HL-60 (cell line): ENCODE measurements at regions not wholly inside any gene's neighbourhood (a gene's known extent, or its start where the extent isn't known, plus 50 kb on each side); places are given as distances from the start of the nearest gene placed in this dataset.

ENCODE experiments used
- DNase-seq, 2 experiments: peaks; one replicate each; pipeline ENCODE4 v3.0.0-alpha.2; 2010 to 2020; ENCODE audit warnings: low read depth in 1 of 2, low spot score in 1 of 2
- H3K27ac ChIP-seq: fragments of 250-450 bp; sonication (Bioruptor Pico); replicated peaks from 2 replicates; pipeline ENCODE4 v1.5.1; 2020; ENCODE audit warnings: mild to moderate bottlenecking, moderate library complexity
- H3K27me3 ChIP-seq: fragments of 250-450 bp; sonication (Bioruptor Pico); 2 replicates; pipeline ENCODE4 v1.5.1; 2021; ENCODE audit warnings: mild to moderate bottlenecking, moderate library complexity; ENCODE audit not compliant: insufficient read depth, poor library complexity, severe bottlenecking
- H3K4me3 ChIP-seq: replicated peaks from 2 replicates; pipeline ENCODE4 v1.5.1; 2011; ENCODE audit warnings: mild to moderate bottlenecking, control low read depth, low read length; ENCODE audit not compliant: insufficient read depth
- GABPA ChIP-seq: IDR thresholded peaks from 2 replicates; pipeline ENCODE4 v1.6.1; 2012; ENCODE audit warnings: low read depth
- POLR2AphosphoS5 ChIP-seq: IDR thresholded peaks from 2 replicates; pipeline ENCODE4 v1.6.1; 2012; ENCODE audit warnings: low read depth
- REST ChIP-seq: IDR thresholded peaks from 2 replicates; pipeline ENCODE4 v1.6.1; 2012; ENCODE audit warnings: low read depth; ENCODE audit not compliant: insufficient replicate concordance
- SPI1 ChIP-seq: IDR thresholded peaks from 2 replicates; pipeline ENCODE4 v1.6.1; 2012; ENCODE audit warnings: low read depth, mild to moderate bottlenecking, borderline replicate concordance
- TF ChIP-seq, protein P1 (sequence below): IDR thresholded peaks from one replicate; pipeline ENCODE4 v1.5.1; 2011; ENCODE audit warnings: low read length, control low read depth, inconsistent platforms; ENCODE audit not compliant: insufficient read depth

DNA sequence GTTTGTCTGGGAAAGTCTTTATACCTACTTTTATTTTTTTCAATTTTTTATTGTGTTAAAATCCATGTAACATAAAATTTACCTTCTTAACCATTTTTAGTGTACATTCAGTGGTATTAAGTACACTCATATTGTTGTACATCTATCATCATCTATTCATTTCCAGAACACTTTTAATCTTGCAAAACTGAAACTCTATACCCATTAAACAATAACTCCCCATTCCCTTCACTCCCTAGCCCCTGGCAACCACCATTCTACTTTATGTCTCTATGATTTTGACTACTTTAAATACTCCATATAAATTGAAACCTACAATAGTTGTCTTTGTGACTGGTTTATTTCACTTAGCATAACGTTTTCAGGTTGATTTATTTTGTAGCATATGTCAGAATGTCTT, 131.9 kb upstream of the SLC38A2 start:
- DNase-seq = no peak
- Histone ChIP-seq H3K27me3 (no peaks in the 10 kb centered on the region), H3K27ac (no peak overlapping the region), H3K4me3 (no peak overlapping the region)
- TF ChIP-seq POLR2AphosphoS5 (no peak), GABPA (no peak), SPI1 (no peak), REST (no peak)
- TF ChIP-seq, protein P1, sequence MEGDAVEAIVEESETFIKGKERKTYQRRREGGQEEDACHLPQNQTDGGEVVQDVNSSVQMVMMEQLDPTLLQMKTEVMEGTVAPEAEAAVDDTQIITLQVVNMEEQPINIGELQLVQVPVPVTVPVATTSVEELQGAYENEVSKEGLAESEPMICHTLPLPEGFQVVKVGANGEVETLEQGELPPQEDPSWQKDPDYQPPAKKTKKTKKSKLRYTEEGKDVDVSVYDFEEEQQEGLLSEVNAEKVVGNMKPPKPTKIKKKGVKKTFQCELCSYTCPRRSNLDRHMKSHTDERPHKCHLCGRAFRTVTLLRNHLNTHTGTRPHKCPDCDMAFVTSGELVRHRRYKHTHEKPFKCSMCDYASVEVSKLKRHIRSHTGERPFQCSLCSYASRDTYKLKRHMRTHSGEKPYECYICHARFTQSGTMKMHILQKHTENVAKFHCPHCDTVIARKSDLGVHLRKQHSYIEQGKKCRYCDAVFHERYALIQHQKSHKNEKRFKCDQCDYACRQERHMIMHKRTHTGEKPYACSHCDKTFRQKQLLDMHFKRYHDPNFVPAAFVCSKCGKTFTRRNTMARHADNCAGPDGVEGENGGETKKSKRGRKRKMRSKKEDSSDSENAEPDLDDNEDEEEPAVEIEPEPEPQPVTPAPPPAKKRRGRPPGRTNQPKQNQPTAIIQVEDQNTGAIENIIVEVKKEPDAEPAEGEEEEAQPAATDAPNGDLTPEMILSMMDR = no peak

DNA sequence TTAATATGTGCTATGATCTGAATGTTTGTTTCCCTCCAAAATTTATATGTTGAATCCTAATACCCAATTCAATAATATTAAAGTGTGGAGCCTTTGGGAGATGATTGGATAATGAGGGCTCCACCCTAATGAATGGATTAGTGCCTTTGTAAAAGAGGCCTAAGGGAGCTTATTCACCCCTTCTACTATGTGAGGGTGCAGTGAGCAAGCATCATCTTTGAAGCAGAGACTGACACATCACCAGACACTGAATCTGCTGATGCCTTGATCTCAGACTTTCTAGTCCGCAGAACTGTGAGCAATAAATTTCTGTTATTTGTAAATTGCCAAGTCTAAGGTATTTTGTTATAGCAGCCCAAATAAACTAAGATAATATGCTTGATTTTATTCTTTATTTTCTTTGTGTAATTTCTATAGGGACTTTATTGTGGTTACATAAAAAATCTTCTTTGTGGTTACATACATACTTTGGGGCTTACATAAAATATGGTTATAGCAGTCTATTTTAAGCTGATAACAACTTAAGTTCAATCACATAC, 131.1 kb upstream of the SLC38A2 start:
- Histone ChIP-seq H3K4me3 (no peak overlapping the region), H3K27me3 (no peaks in the 10 kb centered on the region), H3K27ac (no peak overlapping the region)
- TF ChIP-seq, protein P1 = no peak
- TF ChIP-seq REST (no peak), POLR2AphosphoS5 (no peak), GABPA (no peak), SPI1 (no peak)
- no peak for DNase-seq

DNA sequence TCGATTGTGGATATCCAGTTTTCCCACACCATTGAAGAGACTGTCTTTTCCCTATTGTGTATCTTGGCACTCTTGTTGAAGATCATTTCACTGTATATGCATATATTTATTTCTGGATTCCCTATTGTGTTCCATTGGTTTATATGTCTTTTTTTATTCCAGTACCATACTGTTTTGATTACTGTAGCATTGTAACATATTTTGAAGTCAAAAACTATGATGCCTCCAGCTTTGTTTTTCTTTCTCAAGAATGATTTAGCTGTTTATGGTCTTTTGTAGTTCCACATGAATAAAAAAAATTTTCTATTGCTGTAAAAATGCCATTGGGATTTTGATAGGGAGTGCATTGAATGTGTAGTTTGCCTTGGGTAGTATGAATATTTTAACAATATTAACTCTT, 128.1 kb upstream of the SLC38A2 start:
- TF ChIP-seq, protein P1 = no peak
- TF ChIP-seq POLR2AphosphoS5 (no peak), GABPA (no peak), SPI1 (no peak), REST (no peak)
- no peak overlapping the region for H3K4me3 ChIP-seq
- no peak overlapping the region for H3K27ac ChIP-seq
- H3K27me3 ChIP-seq = no peaks in the 10 kb centered on the region
- DNase-seq = no peak
